Stimulated activated CD4-positive, alpha-beta T cell treated with anti-CD3 and anti-CD28 coated beads, TNF-alpha, amount 100 ng/mL, for 48 hours (primary cell): ENCODE measurements at regions not wholly inside any gene's neighbourhood (a gene's known extent, or its start where the extent isn't known, plus 50 kb on each side); places are given as distances from the start of the nearest gene placed in this dataset.
"Not testable (repeated sequence)": the region's sequence is repeated elsewhere in the genome, so short reads cannot be mapped to it uniquely, and the experiment has no call there.

Source experiments
- DNase-seq, 3 donors: peaks; one replicate each; pipeline ENCODE4 v3.0.0-alpha.2; 2020; ENCODE audit warnings: low read depth in 3 of 3

DNA sequence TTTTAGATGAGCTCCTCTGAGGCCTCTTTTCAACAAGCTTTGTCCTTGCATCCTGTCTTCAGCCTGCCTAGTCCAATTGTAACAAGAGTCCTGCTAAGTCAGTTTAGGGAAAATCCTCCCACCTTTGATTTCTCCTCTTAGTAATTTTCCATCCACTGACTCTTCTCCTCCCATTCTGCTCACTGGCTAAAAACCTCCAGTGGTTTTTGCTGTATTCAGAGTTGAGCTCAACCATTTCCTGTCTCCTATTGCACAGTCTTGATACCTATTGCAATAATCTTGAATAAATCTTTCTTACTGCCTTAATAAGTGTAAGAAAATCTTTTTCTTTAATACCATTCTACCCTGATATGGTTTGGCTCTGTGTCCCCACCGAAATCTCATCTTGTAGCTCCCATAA lies 117.8 kb upstream of the ENPP6 start:
- DNase-seq: no peak

DNA sequence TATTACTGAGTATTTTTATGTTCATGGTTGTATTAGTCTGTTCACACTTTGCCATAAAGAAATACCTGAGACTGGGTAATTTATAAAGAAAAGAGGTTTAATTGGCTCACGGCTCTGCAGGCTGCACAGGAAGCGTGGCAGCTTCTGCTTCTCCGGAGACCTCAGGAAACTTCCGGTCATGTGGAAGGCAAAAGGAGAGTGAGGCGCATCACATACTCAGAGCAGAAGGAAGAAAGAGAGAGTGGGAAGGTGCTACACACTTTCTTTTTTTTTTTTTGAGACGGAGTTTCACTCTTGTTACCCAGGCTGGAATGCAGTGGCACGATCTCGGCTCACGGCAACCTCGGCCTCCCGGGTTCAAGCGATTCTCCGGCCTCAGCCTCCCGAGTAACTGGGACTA lies 115.8 kb upstream of the ENPP6 start:
- not testable (repeated sequence) for DNase-seq

DNA sequence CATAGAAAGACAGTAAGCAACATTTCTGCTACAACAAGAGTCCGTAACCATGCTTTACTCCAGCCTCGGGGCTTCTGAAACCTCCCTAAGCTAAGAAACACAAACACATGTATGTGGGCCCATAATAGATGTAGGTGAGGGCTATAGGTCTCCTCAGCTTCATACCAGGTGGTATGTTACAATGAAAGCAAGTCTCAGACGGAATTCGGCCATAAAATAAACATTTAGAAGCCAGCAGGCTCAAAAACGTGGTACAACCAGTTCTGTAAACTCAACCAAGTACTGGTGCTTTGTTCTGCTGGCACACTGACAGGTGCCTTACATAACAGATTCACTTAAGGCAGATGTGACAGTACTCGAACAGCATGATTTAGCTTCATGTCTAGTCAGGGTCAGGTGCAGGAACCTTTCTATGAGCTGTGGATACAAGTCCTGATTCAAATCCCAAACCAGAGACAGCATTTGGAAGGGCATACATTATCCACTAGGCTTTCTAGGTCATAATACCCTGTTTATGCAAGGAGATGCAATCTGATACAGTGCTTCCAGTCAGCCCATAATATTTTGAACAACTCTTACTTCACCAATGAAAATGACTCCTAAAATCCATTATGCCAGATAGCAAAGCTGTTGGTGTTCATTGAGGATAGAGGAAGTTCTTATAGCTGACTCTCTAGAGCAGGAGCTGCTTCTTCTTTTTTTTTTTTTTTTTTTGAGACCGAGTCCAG lies 113.8 kb upstream of the ENPP6 start:
- no peak for DNase-seq

DNA sequence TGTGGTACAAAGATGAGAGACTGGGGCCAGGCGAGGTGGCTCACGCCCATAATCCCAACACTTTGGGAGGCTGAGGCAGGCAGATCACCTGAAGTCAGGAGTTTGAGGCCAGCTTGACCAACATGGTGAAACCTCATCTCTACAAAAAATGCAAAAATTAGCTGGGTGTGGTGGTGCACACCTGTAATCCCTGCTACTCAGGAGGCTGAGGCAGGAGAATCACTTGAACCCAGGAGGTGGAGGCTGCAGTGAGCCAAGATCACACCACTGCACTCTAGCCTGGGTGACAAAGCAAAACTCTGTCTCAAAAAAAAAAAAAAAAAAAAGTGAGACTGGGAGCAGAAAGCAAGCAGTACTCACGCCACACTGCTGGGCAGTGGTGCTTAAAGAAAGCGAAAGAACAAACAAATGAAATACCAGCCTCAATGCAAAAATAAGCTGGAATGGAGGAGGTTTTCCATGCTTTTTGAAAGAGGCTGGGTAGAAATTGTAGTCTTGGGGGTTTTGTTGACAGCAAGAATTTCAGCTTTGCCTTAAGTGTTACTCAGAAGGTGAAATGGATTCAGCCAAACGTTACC lies 112.9 kb upstream of the ENPP6 start:
- DNase-seq: not testable (repeated sequence)

DNA sequence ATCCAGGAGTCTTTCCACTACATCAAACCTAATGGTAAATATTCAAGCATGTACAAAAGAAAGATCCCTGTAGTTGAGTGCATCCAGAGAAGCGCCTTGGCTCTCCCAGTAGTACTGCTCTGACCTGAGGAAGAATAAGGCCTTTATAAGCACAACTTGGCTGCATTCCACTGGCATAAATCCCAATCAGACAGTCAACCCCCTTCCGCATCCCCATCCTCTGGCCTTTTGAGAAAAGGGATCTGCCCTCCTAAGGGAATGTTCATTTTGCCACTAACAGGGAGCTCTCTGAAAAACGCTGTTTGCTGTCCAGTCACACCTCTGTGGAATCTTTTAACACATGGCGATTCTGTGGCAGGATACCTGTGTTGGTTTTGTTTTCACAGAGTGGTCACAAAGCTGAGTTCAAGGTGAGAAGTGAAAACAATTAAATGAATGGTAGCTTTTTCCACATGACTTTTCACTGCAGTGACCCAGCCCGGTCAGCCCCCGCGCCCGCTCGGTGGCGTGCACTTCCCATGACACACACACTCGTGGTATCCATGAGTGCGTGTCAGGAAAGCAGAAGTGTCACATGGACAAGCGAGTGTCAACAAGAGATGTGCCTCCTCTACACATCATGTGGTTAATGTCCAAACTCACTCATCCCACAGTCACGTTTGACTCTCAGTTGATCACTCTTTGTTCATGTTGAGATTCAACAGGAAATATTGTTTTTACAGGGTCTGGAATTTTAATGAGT lies 112.2 kb upstream of the ENPP6 start:
- no peak for DNase-seq

DNA sequence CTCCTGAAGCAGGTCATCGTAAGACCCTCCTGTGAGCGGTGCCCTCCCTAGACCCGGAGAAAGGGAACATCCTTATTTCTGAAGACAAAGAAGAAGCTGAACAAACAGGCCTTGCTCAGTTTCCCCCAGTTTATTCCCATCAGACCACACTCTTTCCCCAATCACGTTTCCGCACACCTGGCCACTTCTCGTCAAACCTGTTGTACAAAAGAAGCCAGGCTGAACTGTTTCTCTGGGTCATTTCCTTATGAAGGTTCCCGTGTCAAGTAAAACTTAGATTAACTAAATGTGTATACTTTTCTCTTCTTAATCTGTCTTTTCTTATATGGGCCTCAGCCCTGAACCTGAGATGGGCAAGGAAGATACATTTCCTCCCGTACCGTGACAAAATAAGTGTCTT lies 111.6 kb upstream of the ENPP6 start:
- no peak for DNase-seq

DNA sequence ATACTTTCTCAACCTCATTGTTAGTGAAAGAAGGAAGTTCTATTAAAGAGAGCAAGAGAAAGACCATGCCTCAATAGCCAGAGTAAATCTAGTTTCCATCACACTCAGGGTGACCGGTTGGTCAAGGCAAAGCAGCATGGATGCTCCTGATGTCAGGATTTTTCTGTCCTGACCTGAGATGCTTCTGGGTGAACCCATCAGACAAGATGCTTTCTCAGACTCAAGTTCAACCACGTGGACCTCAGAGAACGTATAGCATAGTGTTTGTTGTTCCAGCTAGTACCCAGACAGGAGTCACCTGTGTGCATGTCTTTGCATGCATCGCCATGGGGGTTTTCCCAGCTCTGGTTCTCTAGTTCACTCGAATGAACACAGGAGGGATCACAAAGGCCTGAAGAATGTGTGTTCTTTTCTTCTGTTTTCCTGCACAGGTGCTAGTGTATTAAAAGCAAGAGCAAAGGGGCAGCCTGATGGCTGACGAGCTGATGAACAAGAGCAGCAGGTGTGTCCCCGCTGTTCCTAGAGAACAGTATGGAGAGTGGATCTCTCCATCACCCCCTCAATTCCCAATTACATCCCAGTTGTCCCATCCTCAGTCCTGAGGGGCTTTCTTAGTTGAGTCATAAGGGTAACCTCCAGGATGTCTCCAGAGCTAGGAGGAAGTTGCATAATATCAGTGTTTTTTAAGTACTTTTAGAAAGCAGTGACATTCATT lies 110.5 kb upstream of the ENPP6 start:
- DNase-seq: no peak

DNA sequence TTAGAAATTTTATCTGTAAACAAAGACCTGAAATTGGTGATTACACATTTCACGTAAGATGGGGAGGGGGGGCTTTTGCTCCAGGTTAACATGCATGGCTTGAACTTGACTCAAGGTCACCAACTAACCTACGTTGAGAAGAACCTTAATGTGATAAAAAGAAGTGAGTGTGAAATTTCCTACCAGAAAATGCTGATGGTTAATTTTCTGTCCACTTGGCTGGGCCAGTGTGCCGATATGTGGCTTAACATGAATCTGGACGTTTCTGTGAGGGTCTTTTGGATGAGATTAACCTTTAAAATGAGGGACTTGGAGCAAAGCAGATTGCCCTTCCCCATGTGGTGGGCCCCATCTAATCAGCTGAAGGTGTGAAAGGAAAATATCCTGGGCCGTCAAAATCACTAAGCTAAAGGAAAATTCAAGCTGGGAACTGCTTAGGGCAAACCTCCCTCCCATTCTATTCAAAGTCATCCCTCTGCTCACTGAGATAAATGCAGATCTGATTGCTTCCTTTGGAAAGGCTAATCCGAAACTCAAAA lies 107.3 kb upstream of the ENPP6 start:
- no peak for DNase-seq

DNA sequence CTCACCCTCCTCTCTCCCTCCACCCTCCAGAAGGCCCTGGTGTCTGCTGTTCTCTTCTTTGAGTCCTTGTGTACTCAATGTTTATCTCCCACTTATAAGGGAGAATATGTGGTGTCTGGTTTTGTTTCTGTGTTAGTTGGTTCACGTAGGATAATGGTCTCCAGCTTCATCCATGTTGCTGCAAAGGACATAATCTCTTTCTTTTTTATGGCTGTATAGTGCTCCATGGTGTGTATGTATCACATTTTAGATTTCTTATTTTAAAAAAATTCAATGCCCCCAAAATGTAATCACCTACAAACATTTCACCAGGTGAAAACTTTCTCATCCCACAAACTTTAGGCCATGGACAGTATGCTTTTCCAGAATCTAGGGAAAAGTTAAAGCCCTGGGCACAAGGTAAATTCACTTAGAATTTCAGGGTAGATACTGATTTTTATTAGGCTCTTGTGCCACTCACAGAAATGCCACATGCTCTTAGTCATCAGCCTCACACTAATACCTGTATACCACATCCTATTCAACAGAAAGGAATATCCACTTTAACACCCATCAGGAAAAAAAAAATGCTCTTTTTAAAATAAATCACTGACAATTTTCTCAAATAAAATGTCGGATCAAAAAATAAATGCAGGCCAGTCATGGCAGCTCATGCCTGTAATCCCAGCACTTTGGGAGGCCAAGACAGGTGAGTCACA lies 104.8 kb upstream of the ENPP6 start:
- DNase-seq: no peak

DNA sequence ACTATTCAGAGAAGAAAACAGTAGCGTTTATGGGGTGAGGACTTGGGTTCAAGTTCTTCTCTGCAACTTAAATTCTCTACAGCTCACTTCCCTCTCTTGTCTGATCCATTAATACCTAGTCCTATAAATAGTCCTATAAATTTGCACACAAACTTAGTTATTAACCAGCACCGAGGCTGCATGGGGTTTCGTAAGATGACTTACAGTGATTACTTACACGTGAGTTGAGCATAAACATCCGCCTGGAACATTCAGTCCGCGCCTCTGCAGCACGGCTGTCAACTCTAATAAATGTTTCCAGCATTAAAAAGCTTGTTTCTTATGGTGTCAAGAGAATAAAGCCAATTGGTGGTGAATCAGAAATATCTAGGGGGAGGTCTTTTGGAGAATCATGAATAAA lies 103.0 kb upstream of the ENPP6 start:
- DNase-seq: no peak

DNA sequence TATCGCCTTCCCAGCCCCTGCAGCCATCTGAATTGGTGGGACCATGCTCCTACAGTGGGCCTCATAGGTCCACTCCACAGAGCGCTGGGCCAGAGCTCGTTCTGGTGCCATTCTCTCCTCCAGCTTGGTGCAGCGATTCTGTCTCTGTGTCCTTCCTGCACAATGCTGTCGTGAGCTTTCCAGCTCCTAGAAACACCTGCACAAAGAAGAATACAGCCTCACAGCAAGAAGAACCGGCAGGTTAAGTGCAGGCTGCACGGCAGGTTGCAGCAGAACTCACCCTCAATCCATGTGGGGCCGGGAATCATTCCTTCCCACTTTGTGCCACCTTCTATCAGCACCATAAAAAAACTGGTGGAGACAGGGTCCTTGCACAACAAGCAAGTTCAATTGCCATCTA lies 101.2 kb upstream of the ENPP6 start:
- no peak for DNase-seq

DNA sequence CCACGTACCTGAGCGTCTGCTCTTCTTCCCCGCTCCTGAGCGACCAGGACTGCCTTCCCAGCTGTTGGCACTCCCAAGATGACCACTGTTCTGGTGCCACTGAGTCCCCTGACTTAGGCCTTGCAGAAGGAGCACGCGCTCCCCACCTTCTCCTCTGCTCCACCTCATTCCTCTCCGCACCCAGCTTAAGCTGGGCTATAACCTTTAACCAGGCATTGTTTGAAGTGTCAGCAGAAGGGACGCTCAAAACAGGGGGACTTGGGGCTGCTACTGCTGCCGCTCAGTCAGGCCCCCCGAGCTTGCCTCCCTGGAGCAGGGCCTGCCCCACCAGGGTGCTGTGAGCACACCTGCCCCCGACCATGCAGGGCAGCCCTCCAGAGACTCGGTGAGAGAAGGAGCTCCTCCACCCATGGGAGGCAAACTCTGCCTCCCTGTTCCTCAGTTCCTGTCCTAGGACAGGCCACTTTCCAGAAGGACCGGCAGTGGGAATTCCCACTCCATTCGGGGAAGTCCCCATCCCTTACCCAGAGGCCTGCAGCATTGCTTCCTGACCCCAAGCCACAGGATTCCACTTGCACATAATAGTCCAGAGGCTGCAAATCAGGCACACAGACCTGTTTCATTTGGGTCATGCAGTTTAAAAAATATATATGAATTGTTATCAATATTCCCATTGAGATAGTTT lies 99.7 kb upstream of the ENPP6 start:
- no peak for DNase-seq

DNA sequence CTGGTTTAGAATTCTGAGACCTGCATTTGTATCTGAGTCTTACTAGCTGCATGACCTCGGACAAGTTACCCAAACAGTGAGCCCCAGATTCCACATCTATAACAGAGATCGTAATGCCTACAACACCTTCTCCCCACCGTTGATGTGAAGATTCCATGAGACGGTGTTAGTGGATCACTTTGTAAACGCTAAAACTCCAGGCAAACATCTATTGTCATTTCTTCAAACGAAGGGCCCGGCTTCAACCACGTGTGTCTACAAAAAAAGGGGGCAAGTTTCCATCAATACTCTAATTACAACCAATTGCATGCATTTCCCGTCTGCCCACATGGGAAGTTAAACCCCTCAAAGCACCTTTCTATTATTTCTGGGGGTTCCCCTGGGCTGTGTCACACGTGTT lies 99.1 kb upstream of the ENPP6 start:
- no peak for DNase-seq

DNA sequence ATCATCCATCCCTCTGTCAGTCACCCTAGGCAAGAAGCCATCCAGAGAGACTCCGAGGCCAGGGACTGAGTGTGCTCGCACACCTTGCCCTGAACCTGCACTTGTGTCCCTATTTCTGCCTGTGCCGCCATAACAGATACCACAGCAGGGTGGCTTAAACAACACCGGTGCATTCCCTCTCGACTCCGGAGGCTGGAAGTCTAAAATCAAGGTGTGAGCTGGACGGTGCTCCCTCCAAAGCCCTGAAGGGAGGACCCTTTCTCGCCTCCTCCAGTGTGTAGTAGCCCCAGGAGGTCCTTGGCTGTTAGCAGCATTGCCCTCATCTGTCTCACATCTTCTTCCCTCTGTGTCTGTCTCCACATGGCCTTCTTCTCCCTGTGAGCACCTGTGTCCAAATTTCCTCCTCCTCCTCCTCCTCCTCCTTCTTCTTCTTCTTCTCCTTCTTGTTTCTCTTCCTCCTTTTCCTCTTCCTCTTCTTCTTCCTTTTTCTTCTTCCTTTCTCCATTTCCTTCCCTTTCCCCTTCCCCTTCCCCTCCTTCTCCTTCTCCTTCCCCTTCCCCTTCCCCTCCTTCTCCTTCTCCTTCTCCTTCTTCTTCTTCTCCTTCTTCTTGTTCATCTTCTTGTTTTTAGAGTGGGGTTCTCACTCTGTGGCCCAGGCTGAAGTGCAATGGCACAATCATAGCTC lies 98.1 kb upstream of the ENPP6 start:
- DNase-seq: no peak

DNA sequence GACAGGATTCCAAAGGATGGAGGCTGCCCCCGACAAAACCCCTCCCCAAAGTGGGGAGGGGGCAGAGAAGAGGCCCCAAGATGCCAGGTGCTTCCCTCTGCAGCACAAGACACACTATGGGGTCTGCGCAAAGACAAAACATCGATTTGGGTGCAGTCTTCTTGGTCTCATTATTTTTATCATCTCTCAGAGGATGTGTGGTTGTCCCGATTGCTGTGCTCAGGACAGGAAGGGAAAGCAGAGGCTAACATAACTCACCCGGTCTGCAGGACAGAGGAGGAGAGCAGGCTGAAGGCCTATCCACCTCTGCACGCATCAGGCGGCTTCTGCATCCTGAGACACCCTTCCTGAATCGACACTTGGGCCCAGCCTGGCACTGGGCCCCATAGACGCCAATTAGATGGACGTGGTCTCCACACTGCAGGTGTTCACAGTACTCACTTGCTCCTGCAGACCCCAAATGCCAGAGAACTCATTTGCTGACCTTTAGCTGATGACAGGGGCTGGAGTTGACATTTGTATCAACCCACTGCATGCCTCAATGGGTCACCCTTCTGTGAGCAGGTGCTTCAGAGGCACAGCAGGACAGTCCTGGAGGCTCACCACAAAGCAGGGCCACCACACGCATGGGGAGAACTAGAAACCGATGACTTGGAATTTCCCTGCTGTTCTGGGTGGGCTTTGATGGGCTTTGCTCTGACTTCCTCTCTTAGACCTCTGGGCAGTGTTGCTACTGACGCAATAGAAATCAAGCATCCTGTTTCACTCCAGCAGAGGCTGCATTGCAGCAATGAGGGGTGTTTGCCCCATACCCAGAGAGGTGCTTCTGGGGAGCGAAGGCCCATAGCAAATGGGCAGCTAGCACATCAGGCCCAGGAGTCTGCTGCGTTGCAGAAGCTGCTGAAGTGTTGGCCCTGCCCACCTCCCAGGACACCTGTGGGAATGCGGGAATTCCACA lies 96.3 kb upstream of the ENPP6 start:
- no peak for DNase-seq

DNA sequence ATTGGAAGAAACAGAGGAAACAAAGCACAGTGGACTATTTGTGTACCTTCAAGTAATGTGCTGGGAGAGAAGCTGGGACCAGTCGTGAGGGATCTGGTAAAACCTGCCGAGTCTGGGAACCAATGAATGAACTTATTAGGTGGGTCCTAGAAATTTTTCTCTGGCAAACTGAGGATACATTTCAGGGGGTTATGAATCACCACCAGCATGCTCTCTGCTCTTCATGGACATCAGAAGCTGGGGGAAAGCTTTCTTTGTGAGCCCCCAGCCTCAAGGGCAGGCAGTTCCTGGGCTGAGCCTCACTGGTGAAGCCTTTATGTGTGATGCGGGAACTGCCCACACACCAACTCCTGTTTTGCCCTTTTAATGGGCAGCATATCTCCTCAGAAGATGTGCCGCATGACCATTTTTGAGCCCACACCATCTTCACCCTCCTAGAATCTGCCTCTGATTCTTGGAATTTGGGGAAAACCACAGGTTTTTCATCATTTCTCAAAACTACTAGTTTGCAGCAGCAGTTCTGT lies 95.4 kb upstream of the ENPP6 start:
- no peak for DNase-seq

DNA sequence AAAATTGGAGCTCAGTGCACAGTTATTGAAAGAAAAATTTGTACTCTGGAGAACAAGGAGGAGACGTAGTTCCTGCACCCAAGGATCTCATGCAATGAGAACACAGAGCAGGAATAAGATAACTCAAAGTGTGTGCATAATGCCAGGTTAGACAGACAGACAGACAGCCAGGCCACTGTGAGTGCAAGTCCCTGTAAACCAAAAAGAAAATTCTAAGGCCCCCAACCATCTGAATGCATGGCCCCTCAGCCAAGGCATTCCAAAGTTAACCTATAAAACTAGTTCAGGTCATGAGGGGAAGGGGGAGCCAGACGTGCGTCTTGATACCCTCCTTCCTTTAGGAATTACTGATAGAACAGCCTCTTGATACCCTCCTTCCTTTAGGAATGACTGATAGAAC lies 94.5 kb upstream of the ENPP6 start:
- DNase-seq: no peak

DNA sequence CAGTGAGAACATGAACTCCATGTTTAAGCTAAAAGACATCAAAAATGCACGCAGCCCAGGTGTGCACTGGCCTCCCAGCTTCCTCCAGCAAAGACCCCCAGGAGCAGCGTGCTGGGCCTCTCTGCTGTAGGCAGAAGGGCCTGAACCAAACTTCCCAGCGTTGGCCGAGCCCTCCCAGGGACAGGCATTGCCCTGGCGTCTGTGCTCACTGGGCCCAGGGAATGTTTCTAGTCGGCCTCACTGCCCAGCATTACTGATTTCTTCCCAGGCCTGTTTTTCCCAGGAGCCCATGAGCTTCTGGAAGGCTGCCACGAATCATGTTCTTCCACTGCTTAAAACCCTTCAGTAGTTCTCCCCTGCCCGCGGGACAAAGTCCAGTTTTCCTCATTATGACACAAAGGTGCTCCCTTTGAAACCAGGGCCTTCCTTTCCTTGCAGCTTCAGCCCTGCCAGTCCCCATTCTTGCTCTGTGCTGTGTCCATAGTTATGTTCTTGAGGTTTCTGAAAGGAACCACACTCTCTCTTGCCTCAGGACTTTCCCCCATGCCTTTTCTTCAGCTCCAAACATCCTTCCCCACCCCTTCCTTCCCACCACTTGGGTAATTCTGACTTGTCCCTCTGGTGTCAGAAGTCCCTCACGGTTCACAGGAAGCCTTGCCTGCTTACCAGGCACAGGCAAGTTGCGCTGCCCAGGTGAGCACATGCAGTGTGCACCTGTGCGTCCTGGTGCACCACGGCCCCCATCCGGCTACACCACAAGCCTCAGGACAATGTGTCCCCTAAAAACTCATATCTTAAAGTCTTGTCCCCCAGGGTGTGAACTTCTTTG lies 93.4 kb upstream of the ENPP6 start:
- no peak for DNase-seq
